Ishikawa (cell line): ENCODE measurements at regions not wholly inside any gene's neighbourhood (a gene's known extent, or its start where the extent isn't known, plus 50 kb on each side); places are given as distances from the start of the nearest gene placed in this dataset.

Source experiments
- CEBPB ChIP-seq: IDR thresholded peaks from 2 replicates; pipeline ENCODE4 v1.6.1; 2012
- CREB1 ChIP-seq: IDR thresholded peaks from 2 replicates; pipeline ENCODE4 v1.6.1; 2012; ENCODE audit warnings: low read depth
- EGR1 ChIP-seq: IDR thresholded peaks from 2 replicates; pipeline ENCODE4 v1.6.1; 2012
- EP300 ChIP-seq: IDR thresholded peaks from 2 replicates; pipeline ENCODE4 v1.6.1; 2012; ENCODE audit warnings: borderline replicate concordance
- FOXM1 ChIP-seq: IDR thresholded peaks from 2 replicates; pipeline ENCODE4 v1.6.1; 2012; ENCODE audit warnings: low read depth, borderline replicate concordance
- MAX ChIP-seq: IDR thresholded peaks from 2 replicates; pipeline ENCODE4 v1.6.1; 2012
- NFIC ChIP-seq: IDR thresholded peaks from 2 replicates; pipeline ENCODE4 v1.6.1; 2012
- RAD21 ChIP-seq: IDR thresholded peaks from 2 replicates; pipeline ENCODE4 v1.6.1; 2012; ENCODE audit warnings: low read depth
- REST ChIP-seq: IDR thresholded peaks from 2 replicates; pipeline ENCODE4 v1.6.1; 2012; ENCODE audit warnings: low read depth, mild to moderate bottlenecking
- TAF1 ChIP-seq: IDR thresholded peaks from 2 replicates; pipeline ENCODE4 v1.6.1; 2012; ENCODE audit warnings: low read depth, mild to moderate bottlenecking
- TCF12 ChIP-seq: IDR thresholded peaks from 2 replicates; pipeline ENCODE4 v1.6.1; 2012; ENCODE audit warnings: low read depth
- TEAD4 ChIP-seq: IDR thresholded peaks from 2 replicates; pipeline ENCODE4 v1.6.1; 2012
- USF1 ChIP-seq: IDR thresholded peaks from 2 replicates; pipeline ENCODE4 v1.6.1; 2012
- YY1 ChIP-seq: IDR thresholded peaks from 2 replicates; pipeline ENCODE4 v1.6.1; 2012; ENCODE audit warnings: low read depth
- ZBTB7A ChIP-seq: IDR thresholded peaks from 2 replicates; pipeline ENCODE4 v1.6.1; 2012; ENCODE audit warnings: low read depth

GRCh38 chr1:96418969-96419368 lies 302.6 kb upstream of the PTBP2 start:
- no peak for TF ChIP-seq MAX
- TF ChIP-seq TEAD4: no peak
- TF ChIP-seq CREB1: no peak
- no peak for TF ChIP-seq USF1
- TF ChIP-seq RAD21: no peak
- TF ChIP-seq ZBTB7A: no peak
- no peak for TF ChIP-seq CEBPB
- no peak for TF ChIP-seq YY1
- no peak for TF ChIP-seq TCF12
- no peak for TF ChIP-seq EGR1
- TF ChIP-seq EP300: no peak
- no peak for TF ChIP-seq TAF1
- TF ChIP-seq REST: no peak
- no peak for TF ChIP-seq NFIC
- TF ChIP-seq FOXM1: no peak

DNA sequence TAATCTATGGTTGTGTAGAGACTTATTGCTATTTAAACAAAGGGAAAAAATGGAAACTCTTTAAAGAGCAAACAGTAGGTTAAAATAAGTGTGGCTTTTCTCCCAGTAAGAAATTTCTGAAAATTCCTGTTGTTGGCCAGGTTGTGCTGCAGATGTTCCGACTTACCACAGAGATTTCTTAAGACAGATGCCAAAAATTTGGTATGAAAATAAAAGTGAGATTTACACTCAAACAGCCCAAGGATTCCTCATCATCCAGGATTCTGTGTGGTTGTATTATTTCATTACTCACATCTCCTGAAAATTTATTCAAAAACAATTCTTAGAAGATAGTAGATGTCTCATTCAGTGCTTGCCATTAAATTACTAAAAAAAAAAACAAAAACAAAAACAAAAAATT lies 296.7 kb upstream of the PTBP2 start:
- TF ChIP-seq EP300 (no peak), REST (no peak), CEBPB (no peak), ZBTB7A (no peak), NFIC (no peak), TCF12 (no peak), YY1 (no peak), TAF1 (no peak), EGR1 (no peak), TEAD4 (no peak), FOXM1 (no peak), RAD21 (no peak), USF1 (no peak), CREB1 (no peak), MAX (no peak)

GRCh38 chr1:96425382-96426129 lies 296.0 kb upstream of the PTBP2 start:
- TF ChIP-seq CREB1 (no peak), NFIC (no peak), CEBPB (no peak), TAF1 (no peak), TEAD4 (no peak), YY1 (no peak), RAD21 (no peak), FOXM1 (no peak), USF1 (no peak), EP300 (no peak), REST (no peak), MAX (no peak), TCF12 (no peak), ZBTB7A (no peak)
